ENCODE measurements at regions not wholly inside any gene's neighbourhood (a gene's known extent, or its start where the extent isn't known, plus 50 kb on each side); places are given as distances from the start of the nearest gene placed in this dataset.

GRCh38 chr10:83921984-83922860 lies 217.1 kb upstream of the GHITM start:
- Histone ChIP-seq H3K27ac (no peak overlapping the region), H3K4me3 (no peak overlapping the region), H3K36me3 (no peaks in the 10 kb centered on the region), H3K9me3 (no peaks in the 10 kb centered on the region), H3K27me3 (no peaks in the 10 kb centered on the region), H3K4me1 (no peaks in the 10 kb centered on the region)
- DNase-seq (ENCODE audit: low spot score) = no peak
- no peak for TF ChIP-seq CTCF (IDR thresholded peaks at IDR 0.05)

- TF ChIP-seq CTCF (IDR thresholded peaks at IDR 0.05) = no peak
- Histone ChIP-seq H3K27me3 (no peaks in the 10 kb centered on the region), H3K36me3 (no peaks in the 10 kb centered on the region), H3K27ac (no peak overlapping the region), H3K9me3 (no peaks in the 10 kb centered on the region), H3K4me3 (no peak overlapping the region), H3K4me1 (no peaks in the 10 kb centered on the region)
- no peak for DNase-seq (ENCODE audit: low spot score)
These were observed 214.2 kb upstream of the GHITM start for GRCh38 chr10:83925133-83925532.

GRCh38 chr10:83926606-83927005 lies 212.7 kb upstream of the GHITM start:
- no peak overlapping the region for H3K27ac ChIP-seq
- H3K4me3 ChIP-seq = no peak overlapping the region
- TF ChIP-seq CTCF (IDR thresholded peaks at IDR 0.05) = no peak
- no peaks in the 10 kb centered on the region for H3K9me3 ChIP-seq
- no peak for DNase-seq (ENCODE audit: low spot score)
- no peaks in the 10 kb centered on the region for H3K4me1 ChIP-seq
- no peaks in the 10 kb centered on the region for H3K36me3 ChIP-seq
- no peaks in the 10 kb centered on the region for H3K27me3 ChIP-seq

- DNase-seq (ENCODE audit: low spot score) = no peak
- Histone ChIP-seq H3K4me3 (no peak overlapping the region), H3K9me3 (no peaks in the 10 kb centered on the region), H3K27ac (no peak overlapping the region), H3K36me3 (no peaks in the 10 kb centered on the region), H3K27me3 (no peaks in the 10 kb centered on the region), H3K4me1 (no peaks in the 10 kb centered on the region)
- TF ChIP-seq CTCF (IDR thresholded peaks at IDR 0.05) = no peak
These were observed 212.1 kb upstream of the GHITM start for GRCh38 chr10:83927166-83927565.

GRCh38 chr10:83929399-83929798 lies 209.9 kb upstream of the GHITM start:
- Histone ChIP-seq H3K27ac (no peak overlapping the region), H3K9me3 (no peaks in the 10 kb centered on the region), H3K36me3 (no peaks in the 10 kb centered on the region), H3K4me1 (no peaks in the 10 kb centered on the region), H3K27me3 (no peaks in the 10 kb centered on the region), H3K4me3 (no peak overlapping the region)
- no peak for DNase-seq (ENCODE audit: low spot score)
- no peak for TF ChIP-seq CTCF (IDR thresholded peaks at IDR 0.05)

GRCh38 chr10:83931669-83932068 lies 207.6 kb upstream of the GHITM start:
- H3K27ac ChIP-seq = no peak overlapping the region
- H3K36me3 ChIP-seq = no peaks in the 10 kb centered on the region
- no peak overlapping the region for H3K4me3 ChIP-seq
- no peaks in the 10 kb centered on the region for H3K27me3 ChIP-seq
- no peaks in the 10 kb centered on the region for H3K9me3 ChIP-seq
- TF ChIP-seq CTCF (IDR thresholded peaks at IDR 0.05) = no peak
- DNase-seq (ENCODE audit: low spot score) = no peak
- no peaks in the 10 kb centered on the region for H3K4me1 ChIP-seq
